Prostate gland (tissue), 2 donors: ENCODE measurements at regions not wholly inside any gene's neighbourhood (a gene's known extent, or its start where the extent isn't known, plus 50 kb on each side); places are given as distances from the start of the nearest gene placed in this dataset.
"Not testable (repeated sequence)": the region's sequence is repeated elsewhere in the genome, so short reads cannot be mapped to it uniquely, and the experiment has no call there.

Source experiments
- DNase-seq: peaks from one replicate; pipeline ENCODE4 v3.0.0-alpha.2; 2019; ENCODE audit warnings: low spot score
- H3K27ac ChIP-seq, 2 donors: fragments of 200-600 bp; sonication (generic); 2 replicates each; pipeline ENCODE4 v1.5.1; 2017 to 2019
- H3K27me3 ChIP-seq: fragments of 200-600 bp; sonication (generic); replicated peaks from 2 replicates; pipeline ENCODE4 v1.5.1; 2019; ENCODE audit not compliant: insufficient read depth
- H3K36me3 ChIP-seq, 2 donors: fragments of 200-600 bp; sonication (generic); 1 replicate in 1 of 2; 2 replicates in 1 of 2; pipeline versions ENCODE4 v1.5.1 to v1.8.1; 2017 to 2019
- H3K4me1 ChIP-seq: fragments of 200-600 bp; sonication (generic); replicated peaks from 2 replicates; pipeline ENCODE4 v1.5.1; 2019
- H3K4me3 ChIP-seq, 2 donors: fragments of 200-600 bp; sonication (generic); 2 replicates each; pipeline ENCODE4 v1.5.1; 2017 to 2019
- H3K9me3 ChIP-seq: fragments of 200-600 bp; sonication (generic); 2 replicates; pipeline ENCODE4 v1.5.1; 2017
- CTCF ChIP-seq, 4 experiments: fragments of 200-600 bp in 2 of 4; fragments of 450-650 bp in 2 of 4; sonication (generic) in 2 of 4; IDR thresholded peaks; 1 replicate in 3 of 4; 2 replicates in 1 of 4; pipeline ENCODE4 v1.5.1; 2016 to 2019; ENCODE audit warnings: antibody characterized with exemption in 4 of 4, mild to moderate bottlenecking in 2 of 4, moderate library complexity in 2 of 4
- POLR2A ChIP-seq: fragments of 450-650 bp; IDR thresholded peaks from one replicate; pipeline ENCODE4 v1.6.1; 2016; ENCODE audit warnings: antibody characterized with exemption, mild to moderate bottlenecking
- POLR2AphosphoS5 ChIP-seq: sonication (generic); formaldehyde crosslinking; IDR thresholded peaks from one replicate; pipeline ENCODE4 v1.6.1; 2017; ENCODE audit warnings: antibody characterized with exemption
- WGBS: methylation state at CpG from one replicate; pipeline ENCODE4 v1.1.5; 2018; 5-methylcytosine and 5-hydroxymethylcytosine counted together
- intact Hi-C: fragments of 100-400 bp; cut with DNase I; formaldehyde crosslinking; loops from one replicate; pipeline ENCODE4 v1.14.2; 2022

- H3K36me3 ChIP-seq, result no peaks in the 10 kb centered on the region
- intact Hi-C loops, result no loop called here
- TF ChIP-seq POLR2AphosphoS5, result no peak
- TF ChIP-seq POLR2A, result no peak
- no peak for TF ChIP-seq CTCF (IDR thresholded peaks at IDR 0.05)
- H3K9me3 ChIP-seq, result no peaks in the 10 kb centered on the region
- H3K4me1 ChIP-seq, result no peaks in the 10 kb centered on the region
- no peak overlapping the region for H3K27ac ChIP-seq
- H3K4me3 ChIP-seq, result no peak overlapping the region
- DNase-seq, result no peak
- H3K27me3 ChIP-seq, result no peaks in the 10 kb centered on the region
- 73% methylated on average over 26 of the region's 26 CpGs for WGBS
Observed at GRCh38 chr20:47973519-47974233, 188.4 kb upstream of the SULF2 start.

GRCh38 chr20:47972916-47973309, 187.6 kb upstream of the SULF2 start:
- H3K4me1 ChIP-seq, result no peaks in the 10 kb centered on the region
- no peaks in the 10 kb centered on the region for H3K9me3 ChIP-seq
- no peaks in the 10 kb centered on the region for H3K36me3 ChIP-seq
- no peaks in the 10 kb centered on the region for H3K27me3 ChIP-seq
- no peak overlapping the region for H3K27ac ChIP-seq
- TF ChIP-seq CTCF (IDR thresholded peaks at IDR 0.05) (no peak), POLR2A (no peak), POLR2AphosphoS5 (no peak)
- no peak overlapping the region for H3K4me3 ChIP-seq
- 82% methylated on average over 17 of the region's 17 CpGs for WGBS
- intact Hi-C loops, result no loop called here
- no peak for DNase-seq

GRCh38 chr20:47972297-47972915, 187.1 kb upstream of the SULF2 start:
- intact Hi-C loops, H3K9me3 ChIP-seq, H3K27ac ChIP-seq, H3K27me3 ChIP-seq, H3K4me3 ChIP-seq, H3K36me3 ChIP-seq, DNase-seq, H3K4me1 ChIP-seq: not testable (repeated sequence)
- TF ChIP-seq CTCF (IDR thresholded peaks at IDR 0.05), result peak in 2 of 4 experiments; percentile 27 to 30
- 41% methylated on average over 26 of the region's 26 CpGs for WGBS

- H3K4me3 ChIP-seq, result no peak overlapping the region
- no peaks in the 10 kb centered on the region for H3K4me1 ChIP-seq
- no peaks in the 10 kb centered on the region for H3K36me3 ChIP-seq
- intact Hi-C loops, result no loop called here
- no peaks in the 10 kb centered on the region for H3K9me3 ChIP-seq
- TF ChIP-seq POLR2AphosphoS5, result no peak
- TF ChIP-seq POLR2A, result no peak
- TF ChIP-seq CTCF (IDR thresholded peaks at IDR 0.05), result no peak
- no peaks in the 10 kb centered on the region for H3K27me3 ChIP-seq
- DNase-seq, result no peak
- 86% methylated on average over 14 of the region's 14 CpGs for WGBS
- no peak overlapping the region for H3K27ac ChIP-seq
Observed at GRCh38 chr20:47971058-47971791, 185.9 kb upstream of the SULF2 start.
